ENCODE measurements at regions not wholly inside any gene's neighbourhood (a gene's known extent, or its start where the extent isn't known, plus 50 kb on each side); places are given as distances from the start of the nearest gene placed in this dataset.
A peak's percentile ranks its signal among the peaks of the same experiment; 100 is the strongest.

DNA sequence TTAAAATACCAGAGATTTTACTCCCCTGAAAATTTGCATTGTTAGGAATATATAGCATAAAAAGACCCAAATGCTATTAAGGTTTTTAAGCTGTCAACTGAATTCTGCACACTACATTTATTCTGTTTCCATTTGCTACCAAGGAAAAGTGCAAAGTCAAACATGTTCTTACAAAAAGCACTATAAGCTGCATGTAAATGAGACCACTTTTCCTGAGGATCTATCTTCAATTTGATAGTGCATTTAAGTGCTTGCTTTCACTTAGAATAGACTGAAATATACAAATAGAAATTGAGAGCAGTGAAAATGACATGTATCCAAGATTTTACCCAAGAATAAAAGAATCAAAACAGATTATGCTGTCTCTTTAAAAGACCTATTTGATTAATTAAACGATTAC lies 1216.2 kb downstream of the ROBO2 start:
- no peak for DNase-seq
- no peak overlapping the region for H4K8ac ChIP-seq (ENCODE audit: low read length)
- no peaks in the 10 kb centered on the region for H3K27me3 ChIP-seq (ENCODE audit: control insufficient read depth in 1 of 2, insufficient read depth in 1 of 2, low read length in 2 of 2)
- H3K18ac ChIP-seq (ENCODE audit: low read depth in 1 of 2, low read length in 2 of 2) = no peak overlapping the region
- no peak overlapping the region for H3K4ac ChIP-seq (ENCODE audit: low read depth in 1 of 2, low read length in 2 of 2)
- H3K4me3 ChIP-seq (ENCODE audit: insufficient read depth in 1 of 2, low read depth in 1 of 2, low read length in 2 of 2) = no peak overlapping the region
- H3K27ac ChIP-seq (ENCODE audit: low read length, poor library complexity, severe bottlenecking) = no peak overlapping the region
- no peak overlapping the region for H2BK5ac ChIP-seq (ENCODE audit: low read depth, low read length, poor library complexity, severe bottlenecking)
- no peak overlapping the region for H2AK5ac ChIP-seq (ENCODE audit: low read length, severe bottlenecking)
- no peak overlapping the region for H2BK12ac ChIP-seq (ENCODE audit: low read length in 2 of 2)
- no peaks in the 10 kb centered on the region for H3K4me1 ChIP-seq (ENCODE audit: control insufficient read depth, insufficient read depth, low read depth, low read length)
- no peak overlapping the region for H3K4me2 ChIP-seq (ENCODE audit: low read length, poor library complexity, severe bottlenecking)
- no peak overlapping the region for H2AFZ ChIP-seq (ENCODE audit: low read depth, low read length)
- no peaks in the 10 kb centered on the region for H3K79me1 ChIP-seq (replicated peaks; ENCODE audit: low read length, poor library complexity, severe bottlenecking)
- H2BK15ac ChIP-seq (ENCODE audit: low read depth, poor library complexity, severe bottlenecking) = no peak overlapping the region
- H4K91ac ChIP-seq (ENCODE audit: low read length) = no peak overlapping the region
- H3K23ac ChIP-seq (ENCODE audit: low read length in 2 of 2) = no peak overlapping the region
- H3K14ac ChIP-seq (ENCODE audit: low read length in 2 of 2) = no peak overlapping the region
- H2BK120ac ChIP-seq (ENCODE audit: low read depth, low read length) = no peak overlapping the region
- H3K9ac ChIP-seq (ENCODE audit: low read length) = no peak overlapping the region
- no peaks in the 10 kb centered on the region for H3K9me3 ChIP-seq (ENCODE audit: control insufficient read depth, low read length)
- no peaks in the 10 kb centered on the region for H3K36me3 ChIP-seq (ENCODE audit: control insufficient read depth in 1 of 2, insufficient read depth in 2 of 2, low read depth in 1 of 2, low read length in 2 of 2)
- no CpG with 5 or more reads among the region's 1 CpG for WGBS

DNA sequence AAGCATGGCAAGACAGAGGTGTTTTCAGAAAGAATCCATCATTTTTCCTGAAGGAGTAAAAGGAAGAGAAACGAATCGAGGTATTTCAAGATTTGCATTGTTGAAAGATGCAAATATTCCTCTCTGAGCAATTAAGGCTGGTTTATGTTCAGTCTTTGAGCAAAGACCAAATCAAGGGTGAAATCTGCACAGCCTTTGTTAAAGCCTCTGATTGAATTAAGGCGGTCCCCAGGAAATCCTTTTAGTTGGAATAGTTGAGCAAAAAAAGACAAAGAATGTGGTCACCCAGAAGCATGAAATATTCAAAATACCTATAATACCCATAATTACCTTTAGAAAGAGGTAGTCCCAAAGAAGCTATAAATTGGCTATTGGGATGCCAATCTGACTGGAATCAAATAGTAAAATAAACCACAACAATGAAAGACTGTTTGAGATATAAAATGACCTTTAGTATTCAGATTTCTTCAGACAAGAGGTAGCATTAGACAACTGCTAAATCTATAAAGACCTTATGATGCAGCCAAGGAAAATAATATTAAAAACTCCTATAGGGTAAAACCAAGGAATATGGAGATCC lies 1218.1 kb downstream of the ROBO2 start:
- H3K27me3 ChIP-seq (ENCODE audit: control insufficient read depth in 1 of 2, insufficient read depth in 1 of 2, low read length in 2 of 2) = no peaks in the 10 kb centered on the region
- H2AFZ ChIP-seq (ENCODE audit: low read depth, low read length) = no peak overlapping the region
- DNase-seq = no peak
- H3K4me2 ChIP-seq (ENCODE audit: low read length, poor library complexity, severe bottlenecking) = no peak overlapping the region
- no peak overlapping the region for H2BK5ac ChIP-seq (ENCODE audit: low read depth, low read length, poor library complexity, severe bottlenecking)
- H2BK120ac ChIP-seq (ENCODE audit: low read depth, low read length) = no peak overlapping the region
- no peak overlapping the region for H4K8ac ChIP-seq (ENCODE audit: low read length)
- no peak overlapping the region for H2BK15ac ChIP-seq (ENCODE audit: low read depth, poor library complexity, severe bottlenecking)
- H4K91ac ChIP-seq (ENCODE audit: low read length) = no peak overlapping the region
- no peak overlapping the region for H3K14ac ChIP-seq (ENCODE audit: low read length in 2 of 2)
- H3K18ac ChIP-seq (ENCODE audit: low read depth in 1 of 2, low read length in 2 of 2) = no peak overlapping the region
- no peak overlapping the region for H3K9ac ChIP-seq (ENCODE audit: low read length)
- H3K4me1 ChIP-seq (ENCODE audit: control insufficient read depth, insufficient read depth, low read depth, low read length) = no peaks in the 10 kb centered on the region
- H2AK5ac ChIP-seq (ENCODE audit: low read length, severe bottlenecking) = no peak overlapping the region
- H3K4ac ChIP-seq (ENCODE audit: low read depth in 1 of 2, low read length in 2 of 2) = no peak overlapping the region
- no peak overlapping the region for H3K27ac ChIP-seq (ENCODE audit: low read length, poor library complexity, severe bottlenecking)
- no peaks in the 10 kb centered on the region for H3K36me3 ChIP-seq (ENCODE audit: control insufficient read depth in 1 of 2, insufficient read depth in 2 of 2, low read depth in 1 of 2, low read length in 2 of 2)
- no peaks in the 10 kb centered on the region for H3K9me3 ChIP-seq (ENCODE audit: control insufficient read depth, low read length)
- no peak overlapping the region for H3K4me3 ChIP-seq (ENCODE audit: insufficient read depth in 1 of 2, low read depth in 1 of 2, low read length in 2 of 2)
- H3K79me1 ChIP-seq (replicated peaks; ENCODE audit: low read length, poor library complexity, severe bottlenecking) = no peaks in the 10 kb centered on the region
- H2BK12ac ChIP-seq (ENCODE audit: low read length in 2 of 2) = no peak overlapping the region
- 93% methylated on average over 2 of the region's 3 CpGs for WGBS
- no peak overlapping the region for H3K23ac ChIP-seq (ENCODE audit: low read length in 2 of 2)

DNA sequence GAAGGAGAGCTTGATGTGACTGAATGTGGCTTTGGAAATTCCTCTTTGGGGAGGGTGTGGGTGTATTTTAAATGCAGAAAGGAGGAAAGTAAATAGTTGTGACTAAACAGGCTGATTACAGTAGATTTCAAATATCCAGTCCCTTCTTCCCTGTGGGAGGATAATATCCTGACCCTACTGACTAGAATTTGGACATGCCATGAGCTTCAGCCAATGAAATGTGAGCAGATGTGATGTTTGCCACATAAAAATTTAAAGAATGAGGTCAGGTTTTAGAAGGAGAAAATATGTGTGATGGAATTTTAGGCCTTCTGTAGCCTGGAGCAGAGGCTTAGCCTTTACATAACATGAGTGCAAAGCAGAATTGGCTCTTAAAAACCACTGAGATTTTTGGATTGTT lies 1218.9 kb downstream of the ROBO2 start:
- no peak overlapping the region for H2AFZ ChIP-seq (ENCODE audit: low read depth, low read length)
- H3K27ac ChIP-seq (ENCODE audit: low read length, poor library complexity, severe bottlenecking) = peak overlapping the region; percentile 72
- H4K8ac ChIP-seq (ENCODE audit: low read length) = no peak overlapping the region
- no peaks in the 10 kb centered on the region for H3K4me1 ChIP-seq (ENCODE audit: control insufficient read depth, insufficient read depth, low read depth, low read length)
- H3K9me3 ChIP-seq (ENCODE audit: control insufficient read depth, low read length) = no peaks in the 10 kb centered on the region
- no peak overlapping the region for H2BK12ac ChIP-seq (ENCODE audit: low read length in 2 of 2)
- no peak overlapping the region for H2BK120ac ChIP-seq (ENCODE audit: low read depth, low read length)
- H3K14ac ChIP-seq (ENCODE audit: low read length in 2 of 2) = no peak overlapping the region
- H3K4me3 ChIP-seq (ENCODE audit: insufficient read depth in 1 of 2, low read depth in 1 of 2, low read length in 2 of 2) = no peak overlapping the region
- DNase-seq = peak; percentile 38
- H2BK15ac ChIP-seq (ENCODE audit: low read depth, poor library complexity, severe bottlenecking) = no peak overlapping the region
- no peak overlapping the region for H2BK5ac ChIP-seq (ENCODE audit: low read depth, low read length, poor library complexity, severe bottlenecking)
- no peak overlapping the region for H3K4me2 ChIP-seq (ENCODE audit: low read length, poor library complexity, severe bottlenecking)
- no peak overlapping the region for H3K9ac ChIP-seq (ENCODE audit: low read length)
- H3K36me3 ChIP-seq (ENCODE audit: control insufficient read depth in 1 of 2, insufficient read depth in 2 of 2, low read depth in 1 of 2, low read length in 2 of 2) = no peaks in the 10 kb centered on the region
- no peak overlapping the region for H3K23ac ChIP-seq (ENCODE audit: low read length in 2 of 2)
- no peak overlapping the region for H3K18ac ChIP-seq (ENCODE audit: low read depth in 1 of 2, low read length in 2 of 2)
- H4K91ac ChIP-seq (ENCODE audit: low read length) = no peak overlapping the region
- H3K79me1 ChIP-seq (replicated peaks; ENCODE audit: low read length, poor library complexity, severe bottlenecking) = no peaks in the 10 kb centered on the region
- H3K4ac ChIP-seq (ENCODE audit: low read depth in 1 of 2, low read length in 2 of 2) = no peak overlapping the region
- H3K27me3 ChIP-seq (ENCODE audit: control insufficient read depth in 1 of 2, insufficient read depth in 1 of 2, low read length in 2 of 2) = no peaks in the 10 kb centered on the region
- no peak overlapping the region for H2AK5ac ChIP-seq (ENCODE audit: low read length, severe bottlenecking)

DNA sequence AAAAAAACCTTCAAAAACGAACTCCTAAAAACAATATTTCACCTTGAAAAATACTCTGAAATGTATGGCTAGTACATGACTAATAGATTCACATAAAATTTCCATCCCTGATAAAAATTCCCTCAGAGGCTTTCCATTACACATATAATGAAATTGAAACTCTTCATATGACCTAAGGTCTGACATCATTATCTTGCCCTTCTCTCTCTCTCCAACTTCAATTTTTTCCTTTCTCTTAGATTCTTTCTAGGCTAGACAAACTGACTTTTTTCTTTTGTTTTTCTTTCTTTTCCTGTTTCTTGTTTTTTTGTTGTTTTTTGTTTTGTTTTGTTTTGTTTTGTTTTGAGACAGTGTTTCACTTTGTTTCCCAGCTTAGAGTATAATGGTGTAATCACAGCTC lies 1220.5 kb downstream of the ROBO2 start:
- Histone ChIP-seq H3K9me3 (ENCODE audit: control insufficient read depth, low read length) (peaks cover under 1% of the 10 kb centered on the region), H3K18ac (ENCODE audit: low read depth in 1 of 2, low read length in 2 of 2) (no peak overlapping the region), H4K8ac (ENCODE audit: low read length) (no peak overlapping the region), H3K23ac (ENCODE audit: low read length in 2 of 2) (no peak overlapping the region), H4K91ac (ENCODE audit: low read length) (no peak overlapping the region), H3K79me1 (replicated peaks; ENCODE audit: low read length, poor library complexity, severe bottlenecking) (no peaks in the 10 kb centered on the region), H3K27me3 (ENCODE audit: control insufficient read depth in 1 of 2, insufficient read depth in 1 of 2, low read length in 2 of 2) (no peaks in the 10 kb centered on the region), H2BK12ac (ENCODE audit: low read length in 2 of 2) (no peak overlapping the region), H2AK5ac (ENCODE audit: low read length, severe bottlenecking) (no peak overlapping the region), H2BK120ac (ENCODE audit: low read depth, low read length) (no peak overlapping the region), H2BK5ac (ENCODE audit: low read depth, low read length, poor library complexity, severe bottlenecking) (no peak overlapping the region), H3K14ac (ENCODE audit: low read length in 2 of 2) (no peak overlapping the region), H2AFZ (ENCODE audit: low read depth, low read length) (no peak overlapping the region), H3K27ac (ENCODE audit: low read length, poor library complexity, severe bottlenecking) (no peak overlapping the region), H3K4me1 (ENCODE audit: control insufficient read depth, insufficient read depth, low read depth, low read length) (no peaks in the 10 kb centered on the region), H3K4me3 (ENCODE audit: insufficient read depth in 1 of 2, low read depth in 1 of 2, low read length in 2 of 2) (no peak overlapping the region), H3K4me2 (ENCODE audit: low read length, poor library complexity, severe bottlenecking) (no peak overlapping the region), H3K4ac (ENCODE audit: low read depth in 1 of 2, low read length in 2 of 2) (no peak overlapping the region), H2BK15ac (ENCODE audit: low read depth, poor library complexity, severe bottlenecking) (no peak overlapping the region), H3K9ac (ENCODE audit: low read length) (no peak overlapping the region), H3K36me3 (ENCODE audit: control insufficient read depth in 1 of 2, insufficient read depth in 2 of 2, low read depth in 1 of 2, low read length in 2 of 2) (no peaks in the 10 kb centered on the region)
- 64% methylated on average over 1 of the region's 1 CpG for WGBS
- no peak for DNase-seq
